Transverse colon (tissue), 3 donors: ENCODE measurements at regions not wholly inside any gene's neighbourhood (a gene's known extent, or its start where the extent isn't known, plus 50 kb on each side); places are given as distances from the start of the nearest gene placed in this dataset.

Source experiments
- POLR2A ChIP-seq: fragments of 450-650 bp; IDR thresholded peaks from one replicate; pipeline ENCODE4 v1.6.1; 2016; ENCODE audit warnings: antibody characterized with exemption, mild to moderate bottlenecking, moderate library complexity
- POLR2AphosphoS5 ChIP-seq, 3 donors: sonication (generic); formaldehyde crosslinking; IDR thresholded peaks; one replicate each; pipeline ENCODE4 v1.6.1; 2016; ENCODE audit warnings: antibody characterized with exemption in 3 of 3

DNA sequence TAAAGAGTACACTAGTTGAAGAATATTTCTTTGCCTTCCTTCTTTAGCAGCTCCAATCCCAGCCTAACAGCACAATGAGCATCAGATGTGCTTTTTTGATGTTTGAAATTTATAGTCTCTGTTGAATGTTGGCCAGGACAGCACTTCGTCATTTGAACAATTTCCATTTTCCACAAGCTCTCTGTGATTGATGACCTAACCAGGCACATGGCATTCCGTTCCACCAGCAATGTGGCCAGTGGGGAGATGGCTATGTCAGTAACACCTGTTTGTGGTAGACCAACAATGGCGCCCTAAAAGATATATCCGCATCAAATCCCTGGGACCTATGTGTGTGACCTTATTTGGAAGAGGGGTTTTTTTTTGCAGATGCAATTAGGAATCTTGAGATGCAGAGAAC is 66.8 kb downstream of the PALM2AKAP2 start:
- TF ChIP-seq POLR2A (no peak), POLR2AphosphoS5 (IDR thresholded peaks at IDR 0.05) (no peak)
